DMS53 (cell line): ENCODE measurements at regions not wholly inside any gene's neighbourhood (a gene's known extent, or its start where the extent isn't known, plus 50 kb on each side); places are given as distances from the start of the nearest gene placed in this dataset.

Experiments used
- DNase-seq: peaks from one replicate; lab custom pipeline; 2025; lab: John Stamatoyannopoulos, UW

- DNase-seq = no peak
Observed at GRCh38 chr9:111195766-111196165, 134.3 kb downstream of the OR2K2 start.

DNA sequence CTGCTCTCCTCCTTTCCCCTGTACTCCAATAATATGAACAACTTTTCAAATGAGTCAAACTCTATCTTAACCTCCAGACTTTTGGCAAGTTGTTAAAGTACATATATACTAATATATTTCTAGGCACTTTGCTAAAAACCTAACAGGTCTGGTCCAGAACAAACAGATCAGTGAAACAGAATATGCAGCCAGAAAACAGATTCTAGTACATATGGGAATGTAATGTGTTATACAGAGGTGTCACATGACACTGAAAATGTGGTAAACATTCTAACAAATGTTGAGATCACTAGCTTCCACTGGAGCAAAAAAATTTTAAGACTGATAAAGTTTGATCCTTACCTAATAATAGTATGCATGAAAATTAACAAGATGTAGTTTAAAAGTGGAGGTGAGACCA is 136.9 kb downstream of the OR2K2 start:
- DNase-seq = no peak

GRCh38 chr9:111192650-111193049 is 137.4 kb downstream of the OR2K2 start:
- no peak for DNase-seq

GRCh38 chr9:111190347-111190746 is 139.7 kb downstream of the OR2K2 start:
- DNase-seq = no peak

GRCh38 chr9:111187376-111187775 is 142.6 kb downstream of the OR2K2 start:
- DNase-seq = no peak

DNA sequence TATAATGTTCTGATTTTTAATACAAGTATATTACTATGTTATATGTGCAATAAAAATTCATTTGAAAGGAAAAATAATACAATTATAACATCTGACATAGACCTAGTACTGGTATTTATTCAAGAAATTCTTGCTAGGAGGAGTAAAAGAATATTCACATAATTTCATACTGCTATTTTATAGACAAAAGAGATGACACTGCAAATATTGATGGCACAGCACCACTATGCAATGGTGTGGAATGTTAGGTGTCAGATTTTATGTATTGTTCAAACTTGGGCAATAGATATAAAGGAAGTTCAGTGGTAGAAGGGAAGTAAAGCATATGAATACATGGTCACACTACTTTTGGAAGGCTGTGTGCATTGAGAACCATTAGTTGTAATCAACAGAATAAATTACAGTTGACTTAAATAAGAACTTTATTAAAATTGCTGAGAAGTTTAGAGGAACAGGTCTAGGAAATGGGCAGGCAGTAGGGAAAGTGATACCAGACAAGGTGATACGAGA is 143.9 kb downstream of the OR2K2 start:
- DNase-seq = no peak

- no peak for DNase-seq
Observed at GRCh38 chr9:111180811-111181210, 142.5 kb upstream of the LPAR1 start.

GRCh38 chr9:111179577-111179976 is 141.3 kb upstream of the LPAR1 start:
- DNase-seq = peak; percentile 21

DNA sequence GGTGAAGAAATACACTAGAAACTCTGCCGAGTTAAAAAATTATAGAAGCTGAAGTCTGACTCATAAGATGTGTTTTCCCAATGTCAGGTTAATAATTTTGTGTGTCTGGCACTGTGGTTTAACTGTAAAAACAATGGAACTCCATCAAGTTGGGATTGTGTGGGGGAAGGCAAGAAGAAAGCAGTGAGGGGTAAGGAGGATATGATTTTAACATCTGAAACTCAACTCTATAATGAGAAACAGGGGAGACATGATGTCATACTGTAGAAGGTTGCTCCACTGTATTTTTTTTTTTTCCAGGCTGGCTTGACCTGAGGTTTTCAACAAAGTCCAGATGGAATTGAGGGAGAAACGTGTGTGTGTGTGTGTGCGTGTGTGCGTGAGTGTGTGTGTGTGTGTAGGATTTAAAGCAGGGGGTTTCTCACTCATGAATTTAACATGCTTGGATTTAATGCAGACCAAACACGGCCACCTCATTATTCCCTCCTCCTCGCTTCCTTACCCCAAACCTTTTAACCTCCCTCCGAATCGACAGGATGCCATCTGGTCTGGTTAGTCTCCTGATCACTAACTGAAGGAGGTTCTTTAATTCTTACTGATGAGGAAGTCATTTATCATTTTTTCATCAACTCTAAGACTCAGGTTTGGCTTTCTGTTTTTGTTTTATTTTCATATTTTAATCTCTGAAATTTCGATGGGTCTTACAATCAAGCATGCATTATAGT is 140.2 kb upstream of the LPAR1 start:
- peak; percentile 14 for DNase-seq

GRCh38 chr9:111176511-111176910 is 138.2 kb upstream of the LPAR1 start:
- no peak for DNase-seq

GRCh38 chr9:111175350-111175749 is 137.1 kb upstream of the LPAR1 start:
- no peak for DNase-seq

DNA sequence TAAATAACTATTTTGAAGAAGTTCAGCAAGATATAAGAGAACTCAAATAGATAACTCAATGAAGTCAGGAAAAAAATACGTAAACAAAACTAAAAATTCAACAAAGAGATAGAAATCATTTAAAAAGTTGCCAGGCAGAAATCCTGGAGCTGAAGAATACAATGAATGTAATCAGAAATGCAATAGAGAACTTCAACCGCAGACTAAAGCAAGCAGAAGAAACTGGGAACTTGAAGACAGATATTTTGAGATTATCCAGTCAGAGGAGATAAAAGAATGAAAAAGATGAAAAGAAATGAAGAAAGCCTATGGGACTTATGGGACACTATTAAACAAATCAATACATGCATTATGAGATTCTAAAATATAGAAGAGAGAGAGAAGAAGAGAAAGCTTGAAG is 129.1 kb upstream of the LPAR1 start:
- no peak for DNase-seq

DNA sequence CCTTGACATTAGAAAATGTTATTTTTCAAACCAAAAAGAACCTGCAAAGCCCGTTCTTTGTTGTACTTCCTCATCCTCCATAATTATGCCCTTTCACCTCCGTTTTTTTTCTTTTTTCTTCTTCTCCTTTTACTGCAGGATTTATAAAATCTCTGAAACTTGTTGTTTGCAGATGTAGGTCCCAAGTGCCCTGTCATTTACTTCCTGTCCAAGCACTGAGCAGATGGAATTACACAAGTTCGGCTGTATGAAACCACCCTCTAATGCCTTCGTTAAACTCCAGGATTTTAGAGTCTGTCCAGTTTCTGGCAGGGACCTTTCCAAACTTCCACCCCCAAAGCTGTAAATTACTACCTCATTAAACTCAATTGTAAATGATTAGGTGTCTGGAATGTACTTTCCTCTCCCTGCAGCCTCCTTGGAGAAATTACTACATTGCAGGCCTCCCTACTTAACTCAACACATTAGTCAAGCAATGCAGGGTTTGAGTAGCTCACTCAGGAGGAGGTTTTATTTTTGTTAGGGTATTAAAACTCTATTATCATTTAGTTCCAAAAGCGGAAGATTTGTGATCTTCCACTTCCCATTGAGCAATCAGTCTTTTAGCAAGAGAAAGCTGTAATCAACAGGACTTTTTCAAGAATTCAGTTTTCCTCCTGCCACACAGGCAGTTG is 125.6 kb upstream of the LPAR1 start:
- no peak for DNase-seq

- no peak for DNase-seq
Observed at GRCh38 chr9:111162026-111162425, 123.8 kb upstream of the LPAR1 start.

DNA sequence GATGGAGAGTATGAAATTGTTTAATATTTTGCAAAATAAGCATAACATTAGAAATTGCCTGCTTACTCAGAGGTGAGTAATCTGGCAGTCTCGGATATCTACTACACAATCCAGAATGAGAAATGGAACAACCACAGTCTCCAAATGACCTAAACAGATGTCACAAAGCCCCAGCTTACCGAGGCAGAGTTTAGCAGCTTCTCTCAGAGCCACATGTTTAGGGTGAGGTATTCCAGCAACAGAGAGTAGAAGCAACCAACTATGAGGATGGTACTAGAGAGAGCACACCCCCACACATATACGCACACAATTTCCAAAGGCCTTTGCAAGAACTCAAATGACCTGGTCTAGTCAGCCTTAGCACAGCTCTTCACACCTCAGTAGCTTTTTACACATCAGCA is 122.7 kb upstream of the LPAR1 start:
- no peak for DNase-seq

GRCh38 chr9:111158999-111159398 is 120.7 kb upstream of the LPAR1 start:
- DNase-seq = no peak

GRCh38 chr9:111158363-111158762 is 120.1 kb upstream of the LPAR1 start:
- no peak for DNase-seq

GRCh38 chr9:111154081-111154562 is 115.9 kb upstream of the LPAR1 start:
- no peak for DNase-seq

- DNase-seq = no peak
Observed at GRCh38 chr9:111152614-111153406, 114.5 kb upstream of the LPAR1 start.

- no peak for DNase-seq
Observed at GRCh38 chr9:111151537-111151936, 113.3 kb upstream of the LPAR1 start.

DNA sequence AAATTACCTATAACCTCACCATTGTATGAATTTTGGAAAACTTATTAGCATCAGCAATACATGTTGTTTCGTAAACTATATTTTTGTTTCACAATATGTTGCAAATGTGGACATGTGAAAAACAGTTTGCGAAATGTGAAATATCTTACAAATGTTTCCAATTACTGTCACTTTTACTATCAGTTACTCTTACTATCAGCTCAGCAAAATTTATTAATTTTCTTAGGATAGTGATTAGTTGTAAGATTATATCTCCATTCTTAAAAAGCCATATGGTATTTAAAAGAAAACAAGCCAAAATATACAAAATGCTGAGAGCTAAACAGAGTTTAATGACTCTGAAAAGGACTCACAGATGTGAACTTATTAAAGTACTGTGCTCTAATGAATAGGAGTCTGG is 111.9 kb upstream of the LPAR1 start:
- no peak for DNase-seq

GRCh38 chr9:111149018-111149759 is 110.9 kb upstream of the LPAR1 start:
- DNase-seq = peak; percentile 5
